GM18870 (cell line): ENCODE measurements at regions not wholly inside any gene's neighbourhood (a gene's known extent, or its start where the extent isn't known, plus 50 kb on each side); places are given as distances from the start of the nearest gene placed in this dataset.
A peak's percentile ranks its signal among the peaks of the same experiment; 100 is the strongest.

Experiments
- ATAC-seq: cut with Tn5 transposase; IDR thresholded peaks from one replicate; pipeline ENCODE4 v1.9.1; 2021; ENCODE audit warnings: moderate library complexity; ENCODE audit not compliant: unreplicated experiment

GRCh38 chr7:130958846-130959245 is 224.8 kb upstream of the KLF14 start:
- ATAC-seq, result no peak

GRCh38 chr7:130959743-130960207 is 225.8 kb upstream of the KLF14 start:
- ATAC-seq, result no peak

DNA sequence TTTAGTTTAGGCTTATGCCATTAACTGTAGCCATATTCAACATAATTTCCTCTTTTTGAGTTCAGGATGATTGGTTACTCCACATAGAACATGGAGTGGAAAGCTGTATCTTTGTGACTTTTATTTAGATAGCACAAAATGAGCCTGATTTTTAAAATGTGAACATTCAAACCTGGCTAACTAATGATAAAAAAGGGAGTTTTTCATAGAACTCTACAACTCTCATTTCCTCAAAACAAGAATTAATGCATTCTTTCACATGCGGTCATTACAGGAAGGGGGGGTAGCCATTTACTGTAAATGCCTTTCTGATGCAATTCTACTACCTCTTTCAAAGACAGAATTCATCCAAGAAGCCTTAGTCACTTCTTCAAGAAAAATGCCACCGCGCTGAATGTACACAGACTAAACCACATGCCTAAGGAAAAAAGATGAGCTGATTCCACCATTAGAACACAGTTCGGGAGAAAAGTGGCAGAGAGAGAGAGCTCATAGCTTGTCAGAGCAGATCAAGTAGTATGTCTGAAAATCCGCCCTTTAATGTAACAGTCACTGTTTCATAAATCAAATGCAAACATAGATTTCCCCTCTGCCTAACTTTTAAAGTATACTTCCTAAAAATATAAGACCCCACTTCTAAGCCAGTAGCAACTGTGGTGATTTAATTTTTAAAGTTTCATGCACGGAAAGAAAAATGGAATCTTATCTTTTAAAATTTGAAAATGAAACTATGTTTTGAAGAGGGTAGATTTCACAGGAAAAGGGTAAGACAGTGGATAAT is 226.4 kb upstream of the KLF14 start:
- ATAC-seq, result no peak

GRCh38 chr7:130961128-130961601 is 227.2 kb upstream of the KLF14 start:
- ATAC-seq, result peak; percentile 75

- ATAC-seq, result no peak
Observed at GRCh38 chr7:130962109-130962508, 228.1 kb upstream of the KLF14 start.

DNA sequence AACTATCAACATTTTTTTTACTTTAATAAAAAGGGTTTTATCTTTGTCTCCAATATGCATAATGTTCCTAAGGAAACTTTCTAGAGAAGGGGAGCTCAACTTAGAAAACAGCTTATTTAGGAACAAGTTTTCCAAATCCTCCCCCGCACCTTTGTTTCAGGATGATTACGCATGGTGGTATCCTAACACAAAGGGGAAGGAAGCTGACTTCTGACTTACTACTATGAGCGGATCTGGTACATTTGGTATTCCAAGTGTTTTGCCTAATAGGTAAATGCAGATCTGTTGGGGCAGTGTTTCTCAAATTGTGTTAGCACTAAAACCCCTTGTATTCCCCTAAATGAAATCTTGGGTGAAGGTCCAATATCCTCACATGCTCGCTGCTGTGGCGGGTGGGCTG is 229.3 kb upstream of the KLF14 start:
- no peak for ATAC-seq

DNA sequence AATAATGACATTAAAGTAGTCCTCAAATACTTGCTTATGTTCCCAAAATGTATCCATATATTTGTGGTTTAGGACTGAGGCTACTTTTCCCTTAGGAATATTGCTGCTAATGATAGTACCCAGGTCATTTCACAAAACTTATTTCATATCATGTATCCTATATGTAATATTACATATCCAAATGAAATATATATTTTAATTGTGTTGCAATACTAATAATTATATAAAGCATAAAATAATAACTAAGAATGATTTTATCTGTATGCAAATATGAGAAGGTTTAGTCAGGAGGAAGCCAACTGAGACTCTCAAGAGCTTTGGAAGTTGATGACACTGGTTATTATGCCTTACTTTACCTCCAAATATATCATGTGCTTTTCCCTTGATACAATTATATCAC is 231.5 kb upstream of the KLF14 start:
- ATAC-seq, result no peak

DNA sequence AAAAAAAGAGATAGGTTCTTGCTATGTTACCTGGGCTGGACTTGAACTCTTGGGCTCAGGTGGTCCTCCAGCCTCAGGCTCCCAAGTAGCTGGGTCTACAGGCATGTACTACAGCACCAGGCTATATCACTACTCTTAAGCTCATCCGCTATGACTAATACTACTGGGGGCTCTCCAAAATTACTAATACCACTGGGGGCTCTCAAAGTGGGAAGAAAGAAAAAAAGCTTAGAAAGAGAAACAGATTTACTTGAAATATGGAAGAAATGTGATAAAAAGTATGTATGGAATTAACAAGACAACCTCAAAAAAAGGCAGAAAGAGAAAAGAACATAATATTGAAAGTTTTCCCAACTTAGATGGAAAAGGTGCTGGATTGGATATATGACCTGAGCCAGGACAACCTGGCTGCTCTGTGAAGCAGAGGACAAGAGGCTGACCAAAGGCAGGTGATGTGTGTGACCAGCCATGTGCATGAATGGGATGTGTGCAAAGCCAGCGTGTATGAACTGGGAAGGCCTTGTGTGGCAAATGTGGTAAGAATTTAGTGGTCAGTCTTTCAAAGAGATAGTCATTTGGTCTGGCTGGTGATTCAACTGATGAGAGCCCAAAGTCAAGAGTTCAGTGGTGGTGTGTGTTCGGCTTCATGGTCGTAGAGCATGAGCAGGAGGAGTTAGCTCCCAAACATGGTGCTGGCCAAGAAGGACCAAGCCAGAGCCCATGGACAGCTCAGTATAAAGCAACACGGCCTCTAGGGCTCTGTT is 232.4 kb upstream of the KLF14 start:
- ATAC-seq, result peak; percentile 53

DNA sequence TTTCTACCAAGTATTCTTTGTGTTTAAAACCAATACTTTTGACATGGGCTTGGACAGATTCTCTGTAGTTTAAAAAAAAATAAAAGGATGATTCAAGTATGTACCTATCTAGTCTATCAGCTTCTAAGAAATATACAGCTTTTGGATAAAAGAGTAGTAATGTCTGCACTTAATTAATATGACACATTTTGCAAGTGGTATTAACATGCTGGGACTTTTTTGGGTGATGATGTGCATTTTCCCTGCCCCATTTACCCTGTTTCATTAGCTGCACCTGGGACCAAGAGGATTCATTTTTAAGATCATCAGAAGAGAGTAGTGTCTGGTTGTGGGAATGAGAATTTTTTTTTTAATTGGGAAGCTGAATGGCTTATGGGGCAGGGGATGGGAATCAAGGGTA is 236.2 kb upstream of the KLF14 start:
- ATAC-seq, result no peak

DNA sequence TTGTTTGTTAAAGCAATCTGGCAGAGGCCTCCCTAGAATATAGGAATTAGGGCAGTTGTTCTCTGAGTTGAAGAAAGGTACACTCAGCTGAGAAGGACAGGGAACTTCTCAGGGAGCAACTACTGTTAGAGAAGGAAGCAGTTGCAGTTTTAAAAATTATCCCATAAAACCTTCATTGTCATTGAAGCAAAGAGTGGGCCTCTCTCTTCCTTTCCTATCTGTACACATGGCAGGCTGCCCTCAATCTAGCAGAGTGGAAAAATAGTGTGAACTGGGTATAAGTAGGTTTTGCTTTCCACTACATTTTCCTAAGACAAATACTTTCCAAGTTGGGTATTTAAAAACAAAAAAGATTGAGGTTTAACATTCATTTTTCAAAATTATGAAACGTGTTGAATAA is 236.7 kb upstream of the KLF14 start:
- no peak for ATAC-seq

DNA sequence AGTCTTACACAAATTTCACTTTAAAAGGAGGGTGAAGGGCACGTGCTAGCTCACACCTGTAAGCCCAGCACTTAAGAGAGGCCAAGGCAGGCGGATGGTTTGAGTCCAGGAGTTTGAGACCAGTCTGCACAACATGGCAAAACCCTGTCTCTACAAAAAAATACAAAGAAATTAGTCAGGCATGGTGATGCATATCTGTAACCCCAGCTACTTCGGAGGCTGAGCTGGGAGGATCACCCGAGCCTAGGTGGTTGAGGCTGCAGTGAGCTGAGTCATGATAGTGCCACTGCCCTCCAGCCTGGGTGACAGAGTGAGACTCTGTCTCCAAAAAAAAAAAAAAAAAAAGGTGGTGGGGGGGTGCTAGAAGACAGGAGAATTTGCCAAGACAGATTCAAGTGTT is 237.3 kb upstream of the KLF14 start:
- no peak for ATAC-seq

- ATAC-seq, result no peak
Observed at GRCh38 chr7:130972201-130972600, 238.2 kb upstream of the KLF14 start.

DNA sequence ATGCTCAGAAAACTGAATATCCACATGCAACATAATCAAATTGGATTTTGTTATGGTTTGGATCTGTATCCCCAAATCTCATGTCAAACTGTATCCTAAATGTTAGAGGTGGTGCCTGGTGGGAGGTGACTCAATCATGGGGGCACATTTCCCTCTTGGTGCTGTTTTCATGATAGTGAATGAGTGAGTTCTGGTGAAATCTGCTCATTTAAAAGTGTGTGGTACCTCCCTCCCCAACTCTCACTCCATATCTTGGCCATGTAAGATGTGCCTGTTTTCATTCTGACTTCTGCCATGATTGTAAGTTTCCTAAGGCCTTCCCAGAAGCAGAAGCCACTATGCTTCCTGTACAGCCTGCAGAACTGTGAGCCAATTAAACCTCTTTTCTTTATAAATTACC is 239.6 kb upstream of the KLF14 start:
- no peak for ATAC-seq

DNA sequence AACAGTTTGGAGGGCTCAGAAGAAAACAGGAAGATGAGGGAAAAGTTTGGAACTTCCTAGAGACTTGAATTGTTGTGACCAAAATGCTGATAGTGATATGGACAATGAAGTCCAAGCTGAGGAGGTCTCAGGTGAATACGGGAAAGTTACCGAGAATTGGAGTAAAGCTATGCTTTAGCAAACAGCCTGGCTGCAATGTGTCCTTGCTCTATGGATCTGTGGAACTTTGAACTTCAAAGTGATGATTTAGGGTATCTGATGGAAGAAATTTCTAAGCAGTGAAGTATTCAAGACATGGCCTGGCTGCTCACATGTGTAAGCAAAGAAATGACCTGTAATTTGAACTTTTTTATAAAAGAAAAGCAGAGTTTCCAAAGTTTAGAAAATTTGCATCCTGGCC is 240.2 kb upstream of the KLF14 start:
- no peak for ATAC-seq

- no peak for ATAC-seq
Observed at GRCh38 chr7:130974794-130975193, 240.8 kb upstream of the KLF14 start.

DNA sequence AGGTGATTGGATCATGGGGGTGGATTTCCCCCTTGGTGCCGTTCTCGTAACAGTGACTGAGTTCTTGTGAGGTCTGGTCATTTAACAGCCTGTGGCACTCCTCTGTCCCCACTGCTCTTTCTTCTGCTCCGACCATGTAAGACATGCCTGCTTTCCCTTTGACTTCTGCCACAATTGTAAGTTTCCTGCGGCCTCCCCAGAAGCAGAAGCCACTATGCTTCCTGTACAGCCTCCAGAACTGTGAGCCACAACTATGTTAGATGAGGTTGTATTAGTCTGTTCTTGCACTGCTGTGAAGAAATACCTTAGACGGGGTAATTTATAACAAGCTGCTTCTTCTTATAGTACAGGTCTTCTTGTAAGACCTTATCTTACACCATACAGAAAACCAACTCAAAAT is 241.7 kb upstream of the KLF14 start:
- no peak for ATAC-seq

- ATAC-seq, result peak; percentile 50
Observed at GRCh38 chr7:130982160-130982638, 248.2 kb upstream of the KLF14 start.

- ATAC-seq, result no peak
Observed at GRCh38 chr7:130982651-130983050, 248.6 kb upstream of the KLF14 start.

- no peak for ATAC-seq
Observed at GRCh38 chr7:130985361-130985760, 251.4 kb upstream of the KLF14 start.

DNA sequence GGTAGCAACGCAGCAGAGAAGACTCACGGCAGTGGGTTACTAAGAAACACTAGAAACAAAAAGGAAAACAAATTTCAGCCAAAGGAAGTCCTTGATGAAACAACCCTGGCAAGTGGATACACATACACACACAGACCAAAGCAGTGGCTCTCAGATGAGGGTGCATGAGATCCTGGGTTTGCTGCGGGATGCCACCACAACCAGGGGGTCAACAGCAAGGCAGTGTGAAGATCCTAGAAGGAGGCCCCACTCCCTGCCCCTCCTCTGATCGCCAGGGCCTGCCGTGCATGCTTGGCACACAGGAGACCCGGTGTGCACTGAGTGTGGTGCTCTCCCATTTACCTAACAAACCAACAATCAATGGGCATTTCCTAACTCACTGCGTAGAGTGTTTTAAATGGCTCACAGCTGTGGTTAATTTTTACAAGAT is 252.3 kb upstream of the KLF14 start:
- ATAC-seq, result no peak

DNA sequence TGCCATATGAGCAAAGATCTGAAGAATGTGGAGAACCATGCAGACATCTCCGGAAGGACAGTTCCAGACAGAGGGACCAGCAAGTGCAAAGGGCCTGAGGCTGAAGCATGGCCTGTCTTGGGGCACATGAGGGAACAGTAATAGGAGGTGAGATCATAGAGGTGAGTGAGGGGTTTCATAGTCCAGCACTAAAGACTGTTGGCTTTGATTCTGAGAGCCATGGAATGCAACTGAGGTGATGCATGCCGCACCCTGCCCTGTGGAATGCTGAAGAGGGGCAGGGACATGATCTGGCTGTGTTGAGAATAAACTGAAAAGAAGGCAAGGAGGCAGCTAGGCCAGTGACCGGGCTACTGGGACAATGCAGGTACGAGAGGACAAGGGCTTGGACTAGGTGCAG is 253.1 kb upstream of the KLF14 start:
- no peak for ATAC-seq

GRCh38 chr7:130988443-130988842 is 254.4 kb upstream of the KLF14 start:
- ATAC-seq, result no peak
